Dedifferentiated amniotic fluid mesenchymal stem cell (primary cell): ENCODE measurements at regions not wholly inside any gene's neighbourhood (a gene's known extent, or its start where the extent isn't known, plus 50 kb on each side); places are given as distances from the start of the nearest gene placed in this dataset.
A peak's percentile ranks its signal among the peaks of the same experiment; 100 is the strongest.
"Not testable (repeated sequence)": the region's sequence is repeated elsewhere in the genome, so short reads cannot be mapped to it uniquely, and the experiment has no call there.

Experiments used
- DNase-seq: peaks from one replicate; pipeline ENCODE4 v3.0.0-alpha.2; 2016; ENCODE audit errors: extremely low spot score

DNA sequence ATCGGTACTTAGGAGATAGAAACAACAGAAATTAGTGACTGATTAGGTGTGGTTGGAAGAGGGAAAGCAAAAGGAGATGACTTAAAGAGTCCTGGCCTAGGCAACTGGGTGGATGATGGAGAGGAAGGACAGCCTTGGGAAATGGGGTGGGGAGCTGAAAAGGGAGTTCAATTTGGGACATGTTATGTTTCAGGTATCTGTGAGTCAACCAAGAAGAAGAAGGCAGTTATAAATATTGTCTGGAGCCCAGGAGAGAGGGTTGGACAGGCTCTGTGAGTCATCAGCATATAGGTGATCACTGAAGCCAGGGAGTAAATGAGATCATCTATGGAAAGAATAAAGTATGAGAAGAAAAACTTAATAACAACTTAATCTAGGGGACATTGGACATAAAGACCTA, 357.7 kb downstream of the NPR3 start:
- no peak for DNase-seq

DNA sequence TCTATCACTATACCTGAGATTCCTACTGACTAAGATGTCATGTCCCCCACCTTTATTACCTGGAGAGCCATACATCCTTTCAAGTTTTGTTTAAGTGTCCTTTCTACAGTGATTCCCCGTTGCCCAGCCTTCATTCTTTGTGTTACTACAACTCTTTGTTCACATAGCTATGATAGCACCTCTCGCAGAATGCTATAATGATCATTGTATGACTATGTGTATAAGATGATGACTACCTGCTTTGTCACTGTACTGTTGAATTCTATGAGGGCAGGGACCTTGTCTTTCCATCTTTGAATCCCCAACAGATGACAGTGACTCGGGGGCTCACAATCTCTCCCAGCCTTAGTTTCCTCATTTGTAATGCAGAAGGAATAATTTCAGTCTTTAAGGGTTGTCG, 361.2 kb downstream of the NPR3 start:
- DNase-seq, result no peak

DNA sequence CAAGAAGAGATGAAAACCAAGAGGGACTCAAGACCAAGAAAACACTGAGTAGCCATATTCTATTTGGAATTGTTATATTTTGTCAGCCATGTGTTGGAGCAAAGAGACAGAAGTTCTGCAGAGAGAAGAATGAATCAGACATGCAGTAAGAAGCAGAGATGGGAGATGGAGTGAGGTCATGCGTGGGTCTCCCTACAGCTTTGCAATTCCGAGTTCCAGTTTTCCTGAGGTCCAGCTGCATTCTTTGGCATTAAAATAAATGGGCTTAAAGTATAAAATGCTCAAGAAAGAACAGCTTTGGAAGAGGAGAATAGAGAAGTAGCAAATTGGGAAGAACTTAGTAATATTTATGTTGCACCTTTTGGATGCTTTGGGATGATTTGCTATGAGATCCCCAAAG, 361.6 kb downstream of the NPR3 start:
- DNase-seq, result no peak

DNA sequence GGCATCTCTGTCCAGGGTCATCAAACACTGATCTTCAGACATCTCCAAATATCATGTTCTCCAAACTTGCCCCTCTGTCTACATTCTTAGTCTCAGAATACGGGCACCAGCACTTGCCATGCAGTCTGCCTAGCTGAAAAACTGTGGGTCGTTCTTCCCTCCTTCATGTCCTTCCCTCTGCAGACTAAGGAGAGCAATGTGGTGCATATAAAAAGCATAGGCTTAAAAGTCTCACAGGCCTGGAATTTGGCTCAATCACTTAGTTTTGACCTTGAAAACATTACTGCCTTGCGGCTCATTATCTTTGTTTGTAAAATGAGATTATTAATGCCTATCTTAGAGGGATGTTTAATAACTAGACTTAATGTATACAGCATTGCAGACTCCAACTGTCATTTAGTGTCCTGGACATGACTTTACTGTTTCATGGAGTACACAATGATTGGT, 362.8 kb downstream of the NPR3 start:
- DNase-seq, result no peak

DNA sequence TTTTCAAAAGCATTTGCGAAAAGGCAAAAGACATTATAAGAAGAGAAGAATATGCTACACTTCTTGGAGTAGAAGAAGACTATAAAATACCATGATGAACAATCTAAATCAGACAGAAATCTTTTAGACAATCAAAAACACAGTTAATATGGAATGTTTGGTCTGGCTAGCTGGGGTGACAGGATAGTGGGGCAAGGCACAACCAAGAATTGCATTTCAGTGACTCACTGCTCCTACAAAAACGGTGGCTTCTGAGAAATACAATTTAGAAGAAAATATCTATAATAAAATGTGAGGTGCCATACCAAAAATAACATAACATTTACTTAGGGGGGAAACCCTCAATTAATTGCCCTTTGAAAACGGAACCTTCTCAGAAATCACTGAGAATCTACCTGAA, 363.4 kb downstream of the NPR3 start:
- DNase-seq, result no peak

DNA sequence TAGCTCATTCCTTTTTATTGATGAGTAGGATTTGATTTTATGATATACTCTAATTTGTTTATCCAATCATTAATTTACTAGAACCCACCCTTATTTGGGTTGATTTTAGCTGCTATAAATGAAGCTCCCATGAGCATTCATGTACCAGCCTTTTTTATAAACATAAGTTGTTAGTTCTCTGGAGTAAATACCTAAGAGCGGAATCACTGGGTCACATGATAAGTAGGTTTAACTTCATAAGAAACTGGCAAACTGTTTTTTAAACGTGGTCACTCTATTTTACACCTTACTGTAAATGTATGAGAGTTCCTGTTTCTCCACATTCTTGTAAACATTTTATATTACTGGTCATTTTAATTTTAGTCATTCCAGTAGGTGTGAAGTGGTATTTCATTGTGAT, 364.6 kb downstream of the NPR3 start:
- no peak for DNase-seq

DNA sequence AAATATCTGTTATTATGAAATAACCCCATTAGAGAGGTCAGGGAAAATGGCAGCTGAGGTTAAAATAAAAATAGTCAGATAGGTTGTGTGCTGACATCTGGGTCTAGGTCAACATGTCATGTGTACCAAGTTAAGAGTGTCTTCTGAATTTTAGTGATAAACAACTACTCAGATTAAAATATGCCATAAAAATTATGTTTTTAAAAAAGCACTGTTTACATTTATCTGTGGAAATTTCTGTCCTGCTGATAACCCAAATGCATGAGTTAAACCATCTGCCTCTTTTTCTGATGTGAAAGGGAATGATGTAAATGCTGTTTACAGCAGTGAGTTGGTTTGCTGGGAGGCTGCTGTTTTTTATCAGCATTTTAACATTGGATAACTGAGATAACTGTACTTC, 361.2 kb upstream of the TARS1 start:
- no peak for DNase-seq

DNA sequence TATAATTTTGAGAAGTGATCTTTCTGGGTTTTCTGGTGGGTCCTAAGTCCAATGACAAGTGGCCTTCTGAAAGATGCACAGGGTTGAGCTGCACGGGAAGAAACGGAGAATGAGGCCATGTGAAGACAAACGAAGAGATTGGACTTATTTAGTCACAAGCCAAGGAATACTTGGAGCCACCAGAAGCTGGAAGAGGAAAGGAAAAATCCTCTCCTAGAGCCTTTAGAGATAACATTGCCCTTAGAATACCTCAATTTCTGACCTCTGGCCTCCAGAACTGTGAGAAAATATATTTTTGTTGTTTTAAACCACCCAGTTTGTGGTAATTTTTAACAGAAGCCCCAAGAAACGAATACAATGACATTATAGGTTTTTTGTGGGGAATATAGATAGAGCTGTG, 360.5 kb upstream of the TARS1 start:
- no peak for DNase-seq

DNA sequence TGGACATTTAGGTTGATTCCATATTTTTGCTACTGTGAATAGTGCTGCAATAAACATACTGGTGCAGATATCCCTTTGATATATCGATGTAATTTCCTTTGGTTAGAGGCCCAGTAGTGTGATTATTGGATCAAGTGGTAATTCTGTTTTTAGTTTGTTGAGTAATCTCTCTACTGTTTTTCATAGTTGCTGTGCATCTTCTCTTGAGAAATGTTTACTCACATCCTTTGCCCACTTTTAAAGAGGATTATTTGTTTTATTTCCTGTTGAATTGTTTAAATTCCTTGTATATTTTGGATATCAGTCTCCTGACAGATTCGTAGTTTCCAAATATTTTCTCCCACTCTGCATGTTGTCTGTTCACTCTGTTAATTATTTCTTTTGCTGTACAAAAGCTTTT, 352.6 kb upstream of the TARS1 start:
- no peak for DNase-seq

DNA sequence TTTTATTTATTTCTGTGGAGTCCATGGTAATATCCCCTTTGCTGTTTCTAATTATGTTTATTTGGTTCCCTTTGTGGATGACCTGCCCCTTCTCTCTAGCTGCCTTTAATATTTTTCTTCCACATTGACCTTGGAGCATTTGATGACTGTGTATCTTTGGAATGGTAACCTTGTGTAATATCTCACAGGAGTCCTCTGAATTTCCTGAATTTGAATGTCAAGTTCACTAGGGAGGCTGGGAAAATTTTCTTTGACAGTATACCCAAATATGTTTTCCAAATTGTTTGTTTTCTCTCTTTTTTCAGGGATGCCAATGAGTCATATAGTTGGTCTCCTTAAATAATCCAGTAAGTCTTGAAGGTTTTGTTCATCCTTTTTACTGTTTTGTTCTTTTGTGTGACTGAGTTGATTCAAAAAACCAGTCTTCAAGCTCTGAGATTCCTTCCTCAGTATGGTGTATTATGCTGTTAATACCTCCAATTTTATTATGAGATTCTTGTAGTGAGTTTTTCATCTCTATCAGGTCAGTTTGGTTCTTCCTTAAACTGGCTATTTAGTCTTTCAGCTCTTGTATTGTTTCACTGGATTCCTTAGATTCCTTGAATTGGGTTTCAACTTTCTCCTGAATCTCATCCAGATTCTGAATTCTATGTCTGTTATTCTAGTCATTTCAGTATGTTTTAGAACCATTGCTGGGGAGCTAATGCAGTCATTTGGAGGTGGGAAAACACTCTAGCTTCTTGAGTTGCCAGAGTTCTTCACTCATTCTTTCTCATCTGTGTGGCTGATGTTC, 349.0 kb upstream of the TARS1 start:
- DNase-seq, result no peak

DNA sequence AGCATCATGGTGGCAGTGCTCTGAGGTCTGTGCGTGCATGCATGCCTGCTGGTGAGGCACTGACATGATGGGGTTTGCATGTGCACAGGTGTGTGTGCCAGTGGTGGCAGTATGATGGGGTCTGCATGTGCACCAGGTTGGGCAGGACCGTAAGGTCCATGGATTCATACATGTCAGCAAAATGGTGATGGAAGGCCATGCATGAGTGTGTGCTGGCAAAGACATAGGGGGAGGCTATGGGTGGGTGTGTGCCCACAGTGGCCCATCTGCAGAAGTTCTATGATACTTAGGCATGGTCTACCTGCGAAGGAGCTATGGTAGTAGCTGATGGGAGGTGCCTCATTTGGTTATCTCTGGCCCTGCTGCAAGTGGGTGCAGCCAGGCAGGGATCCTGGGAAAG, 348.0 kb upstream of the TARS1 start:
- DNase-seq, result no peak

DNA sequence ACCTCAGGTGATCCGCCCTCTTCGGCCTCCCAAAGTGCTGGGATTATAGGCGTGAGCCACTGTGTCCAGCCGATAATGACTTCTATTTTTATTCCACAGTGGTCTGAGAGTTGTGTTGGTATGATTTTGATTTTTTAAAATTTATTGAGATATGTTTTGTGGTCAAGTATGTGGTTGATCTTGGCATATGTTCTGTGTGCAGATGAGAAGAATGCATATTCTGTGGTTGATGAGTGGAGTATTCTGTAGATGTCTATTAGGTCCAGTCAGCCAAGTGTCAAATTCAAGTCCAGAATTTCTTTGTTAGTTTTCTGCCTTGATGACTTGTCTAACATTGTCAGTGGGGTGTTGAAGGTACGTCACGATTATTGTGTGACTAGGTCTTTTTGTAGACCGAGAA, 338.2 kb upstream of the TARS1 start:
- no peak for DNase-seq

DNA sequence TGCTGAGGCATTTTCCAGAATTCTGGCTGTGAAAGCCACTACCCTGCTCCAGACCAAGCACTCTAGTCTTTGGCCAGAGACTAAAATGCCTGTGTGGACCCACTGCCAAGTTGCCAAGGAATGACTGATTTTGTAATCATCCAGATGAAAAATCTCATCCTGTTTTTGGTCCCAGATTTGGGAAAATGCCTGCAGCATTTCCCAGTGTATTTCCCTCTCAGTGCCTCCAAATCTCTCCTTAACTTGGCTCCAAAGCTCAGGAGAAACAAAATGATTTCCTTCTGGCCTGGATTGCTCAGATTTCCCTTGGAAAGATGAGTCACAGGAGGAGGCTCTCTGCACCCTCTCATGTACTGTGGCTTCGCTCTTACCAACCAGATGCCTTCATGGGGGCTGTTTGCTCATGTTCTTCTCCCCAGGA, 335.2 kb upstream of the TARS1 start:
- DNase-seq, result peak; percentile 64

DNA sequence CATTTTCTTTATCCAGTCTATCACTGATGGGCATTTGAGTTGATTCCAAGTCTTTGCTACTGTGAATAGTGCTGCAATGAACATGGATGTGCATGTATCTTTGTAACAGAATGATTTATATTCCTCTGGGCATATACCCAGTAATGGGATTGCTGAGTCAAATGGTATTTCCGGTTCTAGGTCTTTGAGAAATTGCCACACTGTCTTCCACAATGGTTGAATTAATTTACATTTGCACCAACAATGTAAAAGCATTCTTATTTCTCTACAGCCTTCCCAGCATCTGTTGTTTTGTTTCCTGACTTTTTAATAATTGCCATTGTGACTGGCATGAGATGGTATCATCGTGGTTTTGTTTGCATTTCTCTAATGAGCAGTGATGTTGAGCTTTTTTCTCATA, 330.3 kb upstream of the TARS1 start:
- DNase-seq, result not testable (repeated sequence)

DNA sequence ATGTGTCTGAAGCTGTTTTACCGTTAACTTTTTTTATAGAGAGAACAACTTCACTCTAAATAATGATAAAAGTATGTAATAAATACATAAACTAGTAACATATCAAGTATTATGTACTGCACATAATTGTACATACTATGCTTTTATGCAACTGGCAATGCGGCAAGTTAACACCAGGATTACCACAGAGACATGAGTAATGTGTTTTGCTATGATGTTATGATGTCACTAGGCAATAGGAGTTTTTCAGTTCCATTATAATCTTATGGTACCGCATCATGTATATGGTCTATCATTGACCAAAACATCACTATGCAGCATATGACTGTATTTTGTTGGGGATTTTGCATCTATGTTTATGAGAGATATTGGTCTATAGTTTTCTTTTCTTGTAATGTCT, 326.4 kb upstream of the TARS1 start:
- no peak for DNase-seq

DNA sequence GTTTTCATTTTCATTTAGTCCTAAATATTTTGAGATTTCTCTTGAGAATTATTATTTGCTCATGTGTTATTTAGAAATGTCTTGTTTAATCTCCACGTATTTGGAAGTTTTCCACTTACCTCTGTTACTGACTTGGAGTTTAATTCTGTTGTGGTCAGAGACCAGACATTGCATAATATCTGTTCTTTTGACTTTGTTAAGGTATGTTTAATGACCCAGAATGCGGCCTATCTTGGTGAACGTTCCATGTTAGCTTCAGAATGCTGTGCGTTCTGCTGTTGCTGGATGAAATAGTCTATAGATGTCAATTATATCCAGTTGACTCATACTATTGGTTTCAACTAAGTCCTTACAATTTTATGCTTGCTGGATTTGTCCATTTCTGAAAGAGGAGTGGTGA, 325.3 kb upstream of the TARS1 start:
- DNase-seq, result no peak

DNA sequence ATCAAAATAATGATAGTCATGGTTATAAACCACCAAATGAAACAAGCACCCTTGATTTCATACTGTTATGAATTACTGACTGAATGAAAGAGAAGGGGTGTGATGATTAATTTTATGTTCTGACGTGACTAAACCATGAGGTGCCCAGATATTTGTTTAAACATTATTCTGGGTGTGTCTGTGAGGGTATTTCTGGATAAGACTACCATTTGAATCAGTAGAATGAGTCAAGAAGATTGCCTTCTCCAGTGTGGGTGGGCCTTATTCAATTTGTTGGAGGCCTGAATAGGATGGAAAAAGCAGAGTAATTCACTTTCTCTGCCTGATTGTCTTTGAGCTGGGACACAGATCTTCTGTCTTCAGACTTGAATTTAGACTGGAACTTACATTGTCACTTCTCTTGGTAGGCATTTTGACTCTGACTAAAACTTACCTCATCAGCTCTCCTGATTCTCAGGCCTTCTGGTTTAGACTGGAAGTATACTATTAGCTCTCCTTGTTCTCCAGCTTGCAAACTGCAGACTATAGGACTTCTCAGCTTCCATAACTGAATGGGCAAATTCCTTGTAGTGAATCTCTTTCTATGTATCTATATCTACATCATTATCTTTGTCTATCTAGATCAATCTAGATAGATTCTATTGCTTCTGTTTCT, 321.9 kb upstream of the TARS1 start:
- no peak for DNase-seq

DNA sequence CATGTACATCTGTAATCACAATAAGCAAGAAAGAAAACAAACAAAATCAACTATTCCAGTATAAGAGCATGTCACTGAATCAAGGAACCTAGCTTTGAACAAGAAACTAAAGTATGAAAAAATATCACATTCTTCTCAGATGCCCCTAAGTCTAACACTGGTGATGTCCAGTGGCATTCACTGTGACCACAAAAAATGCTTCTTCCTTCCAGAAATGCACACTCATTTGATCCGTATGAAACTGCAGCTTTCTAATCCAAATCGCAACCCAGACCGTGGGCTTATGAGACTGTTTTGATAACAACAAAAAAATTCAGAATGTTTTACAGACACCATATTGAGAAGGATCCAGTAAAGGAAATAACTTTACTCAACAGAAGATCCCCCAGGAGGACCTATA, 320.1 kb upstream of the TARS1 start:
- DNase-seq, result peak; percentile 85

DNA sequence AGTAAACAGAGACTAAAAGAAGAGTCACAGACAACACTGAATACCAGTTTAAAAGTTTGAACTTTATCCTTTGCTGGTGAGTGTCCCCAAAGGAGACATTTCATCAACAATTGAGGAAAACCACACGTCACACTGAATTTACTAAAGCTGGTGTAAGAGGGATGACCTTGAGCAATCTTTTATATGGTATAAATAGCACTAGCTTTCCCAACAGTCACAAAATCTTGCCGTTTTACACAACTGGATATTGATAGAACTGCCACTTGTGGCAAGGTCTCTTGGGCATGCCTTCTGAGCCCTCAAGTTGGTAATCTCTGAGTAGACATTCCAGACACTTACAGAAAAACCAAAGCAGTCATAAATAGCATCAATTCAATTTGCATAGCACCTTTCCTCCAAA, 311.5 kb upstream of the TARS1 start:
- DNase-seq, result no peak

DNA sequence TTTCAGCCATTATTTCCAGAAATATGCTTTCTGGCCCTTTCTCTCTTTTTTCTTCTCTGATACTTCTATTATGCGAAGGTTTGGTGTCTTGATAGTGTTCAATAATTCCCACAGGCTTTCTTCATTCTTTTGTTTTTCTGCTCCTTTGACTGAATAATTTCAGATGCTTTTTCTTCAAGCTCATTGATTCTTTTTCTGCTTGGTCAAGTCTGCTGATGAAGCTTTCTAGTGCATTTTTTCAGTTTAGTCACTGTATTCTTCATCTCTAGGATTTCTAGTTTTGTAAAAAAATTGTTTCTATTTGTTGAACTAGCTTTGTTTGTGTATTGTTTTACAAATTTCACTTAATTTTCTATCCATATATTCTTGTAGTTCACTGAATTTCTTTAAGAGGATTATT, 304.0 kb upstream of the TARS1 start:
- no peak for DNase-seq

DNA sequence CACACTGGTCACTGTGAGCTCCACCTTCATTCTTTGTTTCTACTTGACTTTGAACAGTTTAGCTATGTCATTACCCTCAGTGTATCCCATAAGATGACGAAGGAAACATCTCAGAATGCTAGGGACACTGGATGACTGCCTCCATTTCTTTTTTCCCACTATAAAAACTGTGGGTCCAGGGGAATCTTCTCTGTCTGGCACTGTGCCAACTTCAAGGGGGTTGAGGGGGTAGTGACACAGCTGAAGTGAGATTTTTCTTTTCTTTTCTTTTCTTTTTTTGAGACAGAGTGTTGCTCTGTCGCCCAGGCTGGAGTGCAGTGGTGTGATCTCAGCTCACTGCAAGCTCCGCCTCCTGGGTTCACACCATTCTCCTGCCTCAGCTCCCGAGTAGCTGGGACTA, 302.6 kb upstream of the TARS1 start:
- DNase-seq, result not testable (repeated sequence)

DNA sequence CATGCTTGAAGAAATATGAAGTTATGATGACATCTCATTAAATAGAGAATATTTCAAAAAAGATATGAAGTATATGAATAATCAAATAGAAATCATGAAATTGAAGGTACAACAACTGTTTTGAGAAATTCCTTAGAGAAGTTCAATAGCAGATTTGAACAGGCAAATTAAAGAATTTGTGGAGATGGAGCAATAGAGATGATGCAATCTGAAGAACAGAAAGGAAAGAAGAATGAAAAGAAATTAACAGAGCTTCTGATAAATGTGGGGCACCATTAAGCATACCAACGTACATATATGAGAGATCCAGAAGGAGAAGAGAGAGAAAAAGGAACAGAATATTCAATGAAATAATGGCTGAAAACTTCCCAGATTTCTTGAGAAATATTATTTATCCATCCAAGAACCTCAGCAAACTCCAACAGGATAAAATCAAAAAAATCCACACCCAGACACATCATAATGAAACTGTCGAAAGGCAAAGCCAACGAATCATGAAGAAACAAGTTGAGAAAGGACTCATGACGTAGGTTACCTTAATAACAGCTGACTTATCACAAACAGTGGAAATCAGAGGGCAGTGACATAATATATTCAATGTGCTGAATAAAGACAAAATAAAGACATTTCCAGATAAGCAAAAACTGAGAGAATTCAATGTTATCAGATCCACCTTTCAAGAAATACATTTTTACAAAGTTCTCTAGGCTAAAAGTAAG, 297.2 kb upstream of the TARS1 start:
- no peak for DNase-seq

DNA sequence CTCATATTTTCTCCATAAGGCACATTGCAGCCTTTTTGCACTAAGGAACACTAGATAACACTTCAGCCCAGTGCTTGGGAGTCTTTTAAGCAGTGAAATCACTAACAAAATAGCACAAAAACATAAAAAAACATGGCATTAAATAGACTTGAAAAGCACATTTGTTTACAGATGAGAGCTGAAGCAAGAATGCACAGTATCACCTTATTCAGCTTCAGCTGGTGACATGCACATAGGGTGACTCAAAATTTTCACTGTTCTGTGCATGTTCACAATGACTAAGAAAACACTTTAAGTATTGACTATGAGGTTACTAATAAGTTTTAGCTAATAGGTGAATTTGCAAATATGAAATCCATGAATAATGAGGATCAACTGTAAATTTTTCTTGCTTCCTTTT, 293.9 kb upstream of the TARS1 start:
- DNase-seq, result no peak
